ENCODE measurements at regions not wholly inside any gene's neighbourhood (a gene's known extent, or its start where the extent isn't known, plus 50 kb on each side); places are given as distances from the start of the nearest gene placed in this dataset.

- Histone ChIP-seq H3K27me3 (ENCODE audit: control insufficient read depth, low read length) (no peaks in the 10 kb centered on the region), H3K9me3 (ENCODE audit: control insufficient read depth, insufficient read depth, low read length) (no peaks in the 10 kb centered on the region), H3K9me2 (replicated peaks; ENCODE audit: control insufficient read depth, low read length) (no peaks in the 10 kb centered on the region), H3F3A (ENCODE audit: control insufficient read depth, insufficient read depth) (no peaks in the 10 kb centered on the region), H3K36me3 (ENCODE audit: control insufficient read depth, low read length) (no peaks in the 10 kb centered on the region), H3K4me1 (ENCODE audit: control insufficient read depth, low read length) (no peaks in the 10 kb centered on the region), H3K4me3 (ENCODE audit: low read length) (no peak overlapping the region), H4K20me1 (ENCODE audit: control insufficient read depth, insufficient read depth, low read depth, low read length) (no peaks in the 10 kb centered on the region), H3K4me2 (ENCODE audit: low read length) (no peak overlapping the region), H3K27ac (ENCODE audit: low read depth, low read length) (no peak overlapping the region), H3K79me2 (ENCODE audit: control insufficient read depth, low read length) (no peaks in the 10 kb centered on the region)
- TF ChIP-seq CTCF (IDR thresholded peaks at IDR 0.05; ENCODE audit: low read depth, low read length, poor library complexity, severe bottlenecking), result no peak
- no peak for TF ChIP-seq EZH2phosphoT487 (IDR thresholded peaks at IDR 0.05; ENCODE audit: borderline replicate concordance, low read length)
Measured at GRCh38 chr9:120071760-120072159, 508.2 kb downstream of the CDK5RAP2 start.

GRCh38 chr9:120066315-120066714 is 513.7 kb downstream of the CDK5RAP2 start:
- Histone ChIP-seq H3K79me2 (ENCODE audit: control insufficient read depth, low read length) (no peaks in the 10 kb centered on the region), H3F3A (ENCODE audit: control insufficient read depth, insufficient read depth) (no peaks in the 10 kb centered on the region), H3K9me2 (replicated peaks; ENCODE audit: control insufficient read depth, low read length) (no peaks in the 10 kb centered on the region), H3K4me2 (ENCODE audit: low read length) (no peak overlapping the region), H3K36me3 (ENCODE audit: control insufficient read depth, low read length) (no peaks in the 10 kb centered on the region), H3K27ac (ENCODE audit: low read depth, low read length) (no peak overlapping the region), H3K9me3 (ENCODE audit: control insufficient read depth, insufficient read depth, low read length) (no peaks in the 10 kb centered on the region), H3K4me1 (ENCODE audit: control insufficient read depth, low read length) (no peaks in the 10 kb centered on the region), H3K4me3 (ENCODE audit: low read length) (no peak overlapping the region), H4K20me1 (ENCODE audit: control insufficient read depth, insufficient read depth, low read depth, low read length) (no peaks in the 10 kb centered on the region), H3K27me3 (ENCODE audit: control insufficient read depth, low read length) (no peaks in the 10 kb centered on the region)
- TF ChIP-seq EZH2phosphoT487 (IDR thresholded peaks at IDR 0.05; ENCODE audit: borderline replicate concordance, low read length) (no peak), CTCF (IDR thresholded peaks at IDR 0.05; ENCODE audit: low read depth, low read length, poor library complexity, severe bottlenecking) (no peak)

- Histone ChIP-seq H3K9me3 (ENCODE audit: control insufficient read depth, insufficient read depth, low read length) (no peaks in the 10 kb centered on the region), H3K4me1 (ENCODE audit: control insufficient read depth, low read length) (no peaks in the 10 kb centered on the region), H3K27ac (ENCODE audit: low read depth, low read length) (no peak overlapping the region), H3K36me3 (ENCODE audit: control insufficient read depth, low read length) (no peaks in the 10 kb centered on the region), H4K20me1 (ENCODE audit: control insufficient read depth, insufficient read depth, low read depth, low read length) (no peaks in the 10 kb centered on the region), H3K79me2 (ENCODE audit: control insufficient read depth, low read length) (no peaks in the 10 kb centered on the region), H3K4me3 (ENCODE audit: low read length) (no peak overlapping the region), H3K27me3 (ENCODE audit: control insufficient read depth, low read length) (no peaks in the 10 kb centered on the region), H3K9me2 (replicated peaks; ENCODE audit: control insufficient read depth, low read length) (no peaks in the 10 kb centered on the region), H3F3A (ENCODE audit: control insufficient read depth, insufficient read depth) (no peaks in the 10 kb centered on the region), H3K4me2 (ENCODE audit: low read length) (no peak overlapping the region)
- no peak for TF ChIP-seq CTCF (IDR thresholded peaks at IDR 0.05; ENCODE audit: low read depth, low read length, poor library complexity, severe bottlenecking)
- TF ChIP-seq EZH2phosphoT487 (IDR thresholded peaks at IDR 0.05; ENCODE audit: borderline replicate concordance, low read length), result no peak
Measured at GRCh38 chr9:120065151-120065550, 514.8 kb downstream of the CDK5RAP2 start.

- Histone ChIP-seq H4K20me1 (ENCODE audit: control insufficient read depth, insufficient read depth, low read depth, low read length) (no peaks in the 10 kb centered on the region), H3F3A (ENCODE audit: control insufficient read depth, insufficient read depth) (no peaks in the 10 kb centered on the region), H3K27me3 (ENCODE audit: control insufficient read depth, low read length) (no peaks in the 10 kb centered on the region), H3K4me3 (ENCODE audit: low read length) (no peak overlapping the region), H3K4me2 (ENCODE audit: low read length) (no peak overlapping the region), H3K27ac (ENCODE audit: low read depth, low read length) (no peak overlapping the region), H3K9me2 (replicated peaks; ENCODE audit: control insufficient read depth, low read length) (no peaks in the 10 kb centered on the region), H3K9me3 (ENCODE audit: control insufficient read depth, insufficient read depth, low read length) (no peaks in the 10 kb centered on the region), H3K79me2 (ENCODE audit: control insufficient read depth, low read length) (no peaks in the 10 kb centered on the region), H3K36me3 (ENCODE audit: control insufficient read depth, low read length) (no peaks in the 10 kb centered on the region), H3K4me1 (ENCODE audit: control insufficient read depth, low read length) (no peaks in the 10 kb centered on the region)
- TF ChIP-seq EZH2phosphoT487 (IDR thresholded peaks at IDR 0.05; ENCODE audit: borderline replicate concordance, low read length), result no peak
- no peak for TF ChIP-seq CTCF (IDR thresholded peaks at IDR 0.05; ENCODE audit: low read depth, low read length, poor library complexity, severe bottlenecking)
Measured at GRCh38 chr9:120045011-120045410, 535.0 kb downstream of the CDK5RAP2 start.

All from DOHH2 (cell line).